PC-3 (cell line): ENCODE measurements at regions not wholly inside any gene's neighbourhood (a gene's known extent, or its start where the extent isn't known, plus 50 kb on each side); places are given as distances from the start of the nearest gene placed in this dataset.
A peak's percentile ranks its signal among the peaks of the same experiment; 100 is the strongest.

ENCODE experiments used
- ATAC-seq: fragments of 200-7000 bp; cut with Tn5 transposase; 2 replicates; pipeline ENCODE4 v1.9.1; 2020; ENCODE audit warnings: mild to moderate bottlenecking, moderate library complexity
- BruUV-seq: library from RNA; stranded (reverse); fragments of 400-500 nt; replicated peaks from 2 replicates; lab custom pipeline; 2021; lab: Mats Ljungman, UMichigan
- CTCF ChIA-PET: fragments of 300-600 bp; sonication (Branson Sonifier 250); formaldehyde crosslinking; loops from one replicate; lab custom pipeline; 2022; ENCODE audit warnings: antibody characterized with exemption; lab: Charles Lee
- POLR2A ChIA-PET: fragments of 300-600 bp; sonication (Branson Sonifier 250); formaldehyde crosslinking; loops from one replicate; lab custom pipeline; 2022; ENCODE audit warnings: antibody characterized with exemption; ENCODE audit not compliant: unreplicated experiment; lab: Charles Lee
- DNase-seq: peaks from one replicate; pipeline ENCODE4 v3.0.0-alpha.2; 2015
- H2AFZ ChIP-seq: fragments of 300-600 bp; sonication (generic); 2 replicates; pipeline ENCODE4 v1.6.0; 2016; ENCODE audit warnings: antibody characterized with exemption, low read length
- H3F3A ChIP-seq: fragments of 300-600 bp; sonication (generic); one replicate; pipeline ENCODE4 v1.6.0; 2017; ENCODE audit warnings: antibody characterized with exemption, low read length, control low read depth, mild to moderate bottlenecking; ENCODE audit not compliant: unreplicated experiment
- H3K27ac ChIP-seq: fragments of 300-600 bp; sonication (generic); 2 replicates; pipeline ENCODE4 v1.5.1; 2016; ENCODE audit warnings: mild to moderate bottlenecking, low read length
- H3K27me3 ChIP-seq: fragments of 300-600 bp; sonication (generic); 2 replicates; pipeline ENCODE4 v1.6.1; 2016; ENCODE audit warnings: low read length, mixed read lengths
- H3K36me3 ChIP-seq: fragments of 300-600 bp; sonication (generic); 2 replicates; pipeline ENCODE4 v1.6.1; 2016; ENCODE audit warnings: low read depth, mixed run types, low read length, mixed read lengths
- H3K4me1 ChIP-seq: fragments of 300-600 bp; sonication (generic); 2 replicates; pipeline ENCODE4 v1.5.1; 2016; ENCODE audit warnings: low read length; ENCODE audit not compliant: insufficient read depth
- H3K4me2 ChIP-seq: fragments of 300-600 bp; sonication (generic); 2 replicates; pipeline ENCODE4 v1.6.0; 2016; ENCODE audit warnings: low read length
- H3K4me3 ChIP-seq: fragments of 300-600 bp; sonication (generic); 2 replicates; pipeline ENCODE4 v1.5.1; 2016; ENCODE audit warnings: mild to moderate bottlenecking, low read length, mixed read lengths
- H3K79me2 ChIP-seq: fragments of 300-600 bp; sonication (generic); 2 replicates; pipeline ENCODE4 v1.6.1; 2017; ENCODE audit warnings: low read length, mixed read lengths
- H3K9ac ChIP-seq: fragments of 300-600 bp; sonication (generic); 2 replicates; pipeline ENCODE4 v1.6.0; 2016; ENCODE audit warnings: mild to moderate bottlenecking, low read length
- H3K9me2 ChIP-seq: fragments of 300-600 bp; sonication (generic); replicated peaks from 2 replicates; pipeline ENCODE4 v1.6.1; 2016; ENCODE audit warnings: mixed run types, low read length, mixed read lengths
- H3K9me3 ChIP-seq: fragments of 300-600 bp; sonication (generic); 2 replicates; pipeline ENCODE4 v1.6.1; 2016; ENCODE audit warnings: low read length, mixed read lengths
- H4K20me1 ChIP-seq: fragments of 300-600 bp; sonication (generic); 2 replicates; pipeline ENCODE4 v1.6.1; 2016; ENCODE audit warnings: low read length, mixed read lengths
- CTCF ChIP-seq: fragments of 300-600 bp; sonication (generic); conservative IDR thresholded peaks from 2 replicates; pipeline ENCODE4 v1.5.1; 2017; ENCODE audit warnings: antibody characterized with exemption, low read depth, mild to moderate bottlenecking, low read length
- EZH2 ChIP-seq: fragments of 300-600 bp; sonication (generic); IDR thresholded peaks from one replicate; pipeline ENCODE4 v1.6.1; 2017; ENCODE audit warnings: antibody characterized with exemption, mild to moderate bottlenecking, low read length; ENCODE audit not compliant: unreplicated experiment
- EZH2phosphoT487 ChIP-seq: fragments of 300-600 bp; sonication (generic); IDR thresholded peaks from 2 replicates; pipeline ENCODE4 v1.6.1; 2018; ENCODE audit warnings: mild to moderate bottlenecking, antibody characterized with exemption, low read length, borderline replicate concordance
- intact Hi-C: fragments of 100-400 bp; cut with micrococcal nuclease; formaldehyde crosslinking; loops from 2 replicates; pipeline ENCODE4 v1.9.0; 2023

- ATAC-seq: no peak
- H3K4me1 ChIP-seq: 0 out of 2 replicates have a peak, but pooled peaks cover 4% of the 10 kb centered on the region
- H2AFZ ChIP-seq: no peak overlapping the region
Measured at GRCh38 chr5:27969157-27969556, 930.8 kb upstream of the CDH9 start.

GRCh38 chr5:27963050-27963783 is 924.8 kb upstream of the CDH9 start:
- intact Hi-C loops: no loop called here
- no peak for DNase-seq
- Histone ChIP-seq H4K20me1 (no peaks in the 10 kb centered on the region), H3K4me2 (no peak overlapping the region), H2AFZ (no peak overlapping the region), H3K4me1 (no peaks in the 10 kb centered on the region), H3K27ac (no peak overlapping the region), H3K36me3 (no peaks in the 10 kb centered on the region), H3K9ac (no peak overlapping the region), H3K4me3 (no peak overlapping the region), H3K27me3 (no peaks in the 10 kb centered on the region), H3K9me2 (no peaks in the 10 kb centered on the region), H3K79me2 (no peaks in the 10 kb centered on the region), H3F3A (no peaks in the 10 kb centered on the region), H3K9me3 (no peaks in the 10 kb centered on the region)
- ChIA-PET POLR2A (no interaction called here), CTCF (no interaction called here)
- TF ChIP-seq EZH2: no peak
- no peak for TF ChIP-seq EZH2phosphoT487
- no peak for TF ChIP-seq CTCF
- no peak for ATAC-seq
- BruUV-seq: no TSS peak

More at GRCh38 chr5:27969157-27969556, 930.8 kb upstream of the CDH9 start:
- H3K9ac ChIP-seq: no peak overlapping the region
- no peaks in the 10 kb centered on the region for H3F3A ChIP-seq
- ChIA-PET POLR2A (no interaction called here), CTCF (no interaction called here)
- no peak for DNase-seq
- no peaks in the 10 kb centered on the region for H3K9me2 ChIP-seq
- no peaks in the 10 kb centered on the region for H3K9me3 ChIP-seq
- no peaks in the 10 kb centered on the region for H3K79me2 ChIP-seq
- H3K36me3 ChIP-seq: no peaks in the 10 kb centered on the region
- no peak overlapping the region for H3K27ac ChIP-seq
- H4K20me1 ChIP-seq: no peaks in the 10 kb centered on the region
- H3K4me2 ChIP-seq: no peak overlapping the region
- intact Hi-C loops: no loop called here
- H3K27me3 ChIP-seq: no peaks in the 10 kb centered on the region
- no TSS peak for BruUV-seq
- H3K4me3 ChIP-seq: no peak overlapping the region
- TF ChIP-seq CTCF: no peak
- no peak for TF ChIP-seq EZH2phosphoT487
- TF ChIP-seq EZH2: no peak

GRCh38 chr5:27962198-27962597 is 923.8 kb upstream of the CDH9 start:
- no peak overlapping the region for H3K4me3 ChIP-seq
- H3K9me2 ChIP-seq: no peaks in the 10 kb centered on the region
- no peak overlapping the region for H3K9ac ChIP-seq
- ATAC-seq (no peak), DNase-seq (peak; percentile 23)
- CTCF ChIA-PET: no interaction called here
- no peaks in the 10 kb centered on the region for H4K20me1 ChIP-seq
- no peaks in the 10 kb centered on the region for H3K4me1 ChIP-seq
- intact Hi-C loops: no loop called here
- BruUV-seq: no TSS peak
- no peaks in the 10 kb centered on the region for H3F3A ChIP-seq
- H3K79me2 ChIP-seq: no peaks in the 10 kb centered on the region
- H3K27ac ChIP-seq: no peak overlapping the region
- no peak overlapping the region for H2AFZ ChIP-seq
- H3K9me3 ChIP-seq: no peaks in the 10 kb centered on the region
- no peaks in the 10 kb centered on the region for H3K36me3 ChIP-seq
- POLR2A ChIA-PET: no interaction called here
- no peak overlapping the region for H3K4me2 ChIP-seq
- TF ChIP-seq EZH2: no peak
- TF ChIP-seq EZH2phosphoT487: no peak
- no peak for TF ChIP-seq CTCF
- no peaks in the 10 kb centered on the region for H3K27me3 ChIP-seq
